Aorta (tissue), 5 donors: ENCODE measurements at regions not wholly inside any gene's neighbourhood (a gene's known extent, or its start where the extent isn't known, plus 50 kb on each side); places are given as distances from the start of the nearest gene placed in this dataset.

Experiments
- ATAC-seq: fragments of 200-7000 bp; cut with Tn5 transposase; one replicate; pipeline ENCODE4 v1.9.1; 2022; ENCODE audit warnings: moderate library complexity; ENCODE audit not compliant: low FRiP score
- DNase-seq, 2 donors: peaks; one replicate each; pipeline ENCODE4 v3.0.0-alpha.2; 2020
- H3K27ac ChIP-seq, 2 donors: one replicate each; pipeline ENCODE4 v1.5.1; 2013; ENCODE audit warnings: low read length in 2 of 2, mild to moderate bottlenecking in 2 of 2, moderate library complexity in 2 of 2, control low read depth in 1 of 2, inconsistent platforms in 1 of 2, low read depth in 1 of 2
- H3K27me3 ChIP-seq, 2 donors: one replicate each; pipeline ENCODE4 v1.6.1; 2013; ENCODE audit warnings: control low read depth in 1 of 2, low read length in 1 of 2, mild to moderate bottlenecking in 1 of 2, moderate library complexity in 1 of 2; ENCODE audit not compliant: insufficient read depth in 2 of 2, control insufficient read depth in 1 of 2
- H3K36me3 ChIP-seq, 2 donors: one replicate each; pipeline ENCODE4 v1.6.1; 2013; ENCODE audit warnings: control low read depth in 1 of 2, low read length in 1 of 2, mild to moderate bottlenecking in 1 of 2; ENCODE audit not compliant: insufficient read depth in 2 of 2, control insufficient read depth in 1 of 2
- H3K4me1 ChIP-seq, 2 donors: one replicate each; pipeline ENCODE4 v1.6.1; 2013; ENCODE audit warnings: low read length in 2 of 2, control low read depth in 1 of 2, mild to moderate bottlenecking in 1 of 2, moderate library complexity in 1 of 2; ENCODE audit not compliant: insufficient read depth in 2 of 2, control insufficient read depth in 1 of 2
- H3K4me3 ChIP-seq, 2 donors: one replicate each; pipeline ENCODE4 v1.5.1; 2013; ENCODE audit warnings: low read length in 2 of 2, control low read depth in 1 of 2, mild to moderate bottlenecking in 1 of 2
- H3K9me3 ChIP-seq: one replicate; pipeline ENCODE4 v1.6.1; 2013; ENCODE audit warnings: mild to moderate bottlenecking, low read length; ENCODE audit not compliant: control insufficient read depth
- WGBS, 2 donors: extraction: QIAGEN DNeasy Blood & Tissue Kit; methylation state at CpG; one replicate each; pipeline ENCODE4 v1.1.7; 2013; 5-methylcytosine and 5-hydroxymethylcytosine counted together
- intact Hi-C, 2 donors: fragments of 100-400 bp; cut with DNase I; formaldehyde crosslinking; loops; one replicate each; pipeline versions ENCODE4 v1.14.2 to v1.15.0; 2022
- donor health status: healthy with polysubstance abuse.
- donor health status: Bipolar disorder and iron deficiency.
- donor health status: DM: no; HTN: no; CAD: no.
- donor health status: DM: no; HTN: no; CAD: no.
- donor health status: DM: yes; HTN: yes; CAD: no.

DNA sequence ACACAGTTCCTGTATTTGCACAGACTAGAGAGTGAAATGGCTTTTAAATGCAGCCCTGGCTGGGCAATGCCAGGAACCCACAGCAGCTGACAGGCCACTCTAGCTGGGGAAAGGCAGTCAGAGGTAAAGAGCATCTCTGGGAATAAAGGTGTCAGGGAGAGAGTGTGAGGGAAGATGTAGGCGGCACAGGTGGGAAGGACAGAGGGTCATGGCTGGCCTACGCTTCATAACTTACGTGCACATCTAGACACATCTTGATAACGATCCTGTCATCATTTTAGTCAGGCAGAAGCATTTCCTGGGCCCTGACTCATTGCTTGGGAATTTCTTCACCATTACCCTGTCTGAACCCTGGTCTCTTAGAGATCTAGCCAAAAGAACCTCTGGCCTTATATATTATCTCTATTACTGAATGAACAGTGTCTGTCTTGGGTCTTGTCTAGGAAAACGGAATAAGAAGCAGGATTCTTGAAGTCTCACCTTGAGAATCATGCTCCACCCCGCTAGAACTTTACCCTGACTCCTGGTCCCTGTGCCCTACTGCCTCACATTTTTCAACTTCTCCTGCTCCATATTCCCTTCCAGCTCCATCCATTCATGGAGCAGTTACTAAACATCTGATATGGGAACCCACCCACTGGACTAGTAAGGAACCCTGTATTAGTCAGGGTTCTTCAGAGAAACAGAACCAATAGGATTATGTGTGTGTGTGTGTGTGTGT lies 106.4 kb upstream of the ELL2 start:
- DNase-seq = no peak
- H3K9me3 ChIP-seq = no peaks in the 10 kb centered on the region
- WGBS, 2 donors = 35 to 37% methylated on average over 6 of the region's 6 CpGs
- peaks cover 0 to 7% of the 10 kb centered on the region in 2 donors for H3K4me1 ChIP-seq
- peak overlapping the region in 1 of 2 donors; percentile 58 for H3K27ac ChIP-seq
- H3K27me3 ChIP-seq = no peaks in the 10 kb centered on the region
- no peaks in the 10 kb centered on the region for H3K36me3 ChIP-seq
- ATAC-seq = peak; percentile 24
- no peak overlapping the region for H3K4me3 ChIP-seq
- intact Hi-C loops = no loop called here

DNA sequence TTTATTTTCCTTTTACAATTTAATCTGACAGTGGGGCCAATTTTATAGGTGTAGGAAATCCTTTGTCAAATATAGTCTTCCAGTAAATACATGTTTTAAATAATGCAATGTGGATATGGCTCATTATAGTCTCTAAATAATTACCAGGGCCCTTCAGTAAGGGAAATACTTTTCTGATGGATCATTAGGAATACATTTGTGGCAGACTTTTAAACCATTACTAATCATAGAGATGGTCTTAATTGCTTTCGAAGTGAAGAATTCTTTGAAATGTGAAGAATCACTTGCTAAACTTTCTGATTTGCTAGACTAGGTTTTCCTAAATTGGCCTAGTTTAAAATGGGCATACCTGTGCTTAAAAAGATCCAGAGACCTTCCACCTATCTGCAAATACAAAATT lies 105.6 kb upstream of the ELL2 start:
- no peak for DNase-seq
- H3K9me3 ChIP-seq = no peaks in the 10 kb centered on the region
- no peak overlapping the region for H3K27ac ChIP-seq
- no peak overlapping the region for H3K4me3 ChIP-seq
- peaks cover 2 to 7% of the 10 kb centered on the region in 2 donors for H3K4me1 ChIP-seq
- no peaks in the 10 kb centered on the region for H3K27me3 ChIP-seq
- H3K36me3 ChIP-seq = no peaks in the 10 kb centered on the region
- intact Hi-C loops = no loop called here
- WGBS, 2 donors = 79 to 83% methylated on average over 1 of the region's 1 CpG
- ATAC-seq = no peak

DNA sequence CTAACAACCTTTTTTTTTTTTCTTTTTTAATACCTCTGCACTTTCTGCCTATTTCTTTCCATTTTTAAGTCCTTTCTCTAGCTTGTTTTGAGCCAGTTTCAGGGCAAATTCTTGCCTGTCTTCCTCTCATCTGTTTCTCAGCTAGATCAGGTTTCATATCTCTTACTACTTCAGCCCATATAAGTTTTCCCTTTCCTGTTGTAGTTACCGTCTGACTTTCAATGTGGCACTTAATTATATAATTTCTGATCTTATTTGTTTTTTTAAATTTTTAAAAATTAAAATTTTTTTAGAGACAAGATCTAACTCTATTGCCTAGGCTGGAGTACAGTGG lies 104.7 kb upstream of the ELL2 start:
- peaks cover 2 to 7% of the 10 kb centered on the region in 2 donors for H3K4me1 ChIP-seq
- H3K36me3 ChIP-seq = no peaks in the 10 kb centered on the region
- H3K9me3 ChIP-seq = no peaks in the 10 kb centered on the region
- H3K4me3 ChIP-seq = no peak overlapping the region
- H3K27me3 ChIP-seq = no peaks in the 10 kb centered on the region
- intact Hi-C loops = no loop called here
- 42 to 47% methylated on average over 1 of the region's 1 CpG for WGBS, 2 donors
- ATAC-seq (no peak), DNase-seq (no peak)
- H3K27ac ChIP-seq = no peak overlapping the region

DNA sequence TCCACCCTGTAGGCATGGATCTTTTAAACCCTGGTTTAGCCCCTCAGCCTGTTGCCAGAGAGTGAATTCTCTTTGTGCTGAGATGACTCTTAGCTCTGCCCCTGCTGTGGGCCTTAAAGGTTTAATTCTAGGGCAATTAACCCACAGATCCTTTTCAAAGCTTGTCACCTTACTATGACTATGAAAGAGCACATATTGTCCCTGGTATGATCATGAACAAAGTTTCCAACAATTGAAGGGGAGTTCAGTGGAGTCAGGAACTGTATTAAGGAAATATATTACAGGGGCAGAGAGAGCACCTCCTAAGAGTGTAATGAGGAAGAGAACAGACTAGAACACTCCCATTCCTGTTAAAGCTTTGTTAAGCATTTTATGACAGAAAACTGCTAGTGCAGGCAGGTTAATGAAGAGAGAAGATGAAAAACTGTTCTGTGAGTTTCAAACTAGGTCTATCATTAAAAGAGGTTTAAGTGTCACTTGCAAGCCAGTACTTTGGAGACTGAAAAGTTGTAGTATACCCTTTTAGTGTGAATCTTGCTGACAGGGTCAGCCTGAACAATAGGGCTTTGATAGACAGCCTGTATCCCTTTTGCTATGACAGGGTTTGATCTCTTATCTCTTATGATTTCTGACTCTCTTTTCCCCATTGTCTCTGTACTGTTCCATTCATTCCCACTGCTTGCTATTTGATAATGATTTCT lies 104.2 kb upstream of the ELL2 start:
- intact Hi-C loops = no loop called here
- no peak for DNase-seq
- no peaks in the 10 kb centered on the region for H3K27me3 ChIP-seq
- ATAC-seq = no peak
- no peaks in the 10 kb centered on the region for H3K9me3 ChIP-seq
- no peak overlapping the region for H3K27ac ChIP-seq
- H3K36me3 ChIP-seq = no peaks in the 10 kb centered on the region
- no peak overlapping the region for H3K4me3 ChIP-seq
- H3K4me1 ChIP-seq = peaks cover 2 to 7% of the 10 kb centered on the region in 2 donors

- Histone ChIP-seq H3K36me3 (no peaks in the 10 kb centered on the region), H3K27me3 (no peaks in the 10 kb centered on the region), H3K27ac (no peak overlapping the region), H3K4me1 (peaks cover 2 to 7% of the 10 kb centered on the region in 2 donors), H3K4me3 (no peak overlapping the region), H3K9me3 (no peaks in the 10 kb centered on the region)
- DNase-seq = no peak
- 94% methylated on average over 2 of the region's 2 CpGs for WGBS, 2 donors
- no peak for ATAC-seq
- intact Hi-C loops = no loop called here
Measured at GRCh38 chr5:96064877-96065276, 103.2 kb upstream of the ELL2 start.

GRCh38 chr5:96062836-96063235 lies 101.2 kb upstream of the ELL2 start:
- intact Hi-C loops = no loop called here
- 100% methylated on average over 1 of the region's 1 CpG for WGBS, 2 donors

DNA sequence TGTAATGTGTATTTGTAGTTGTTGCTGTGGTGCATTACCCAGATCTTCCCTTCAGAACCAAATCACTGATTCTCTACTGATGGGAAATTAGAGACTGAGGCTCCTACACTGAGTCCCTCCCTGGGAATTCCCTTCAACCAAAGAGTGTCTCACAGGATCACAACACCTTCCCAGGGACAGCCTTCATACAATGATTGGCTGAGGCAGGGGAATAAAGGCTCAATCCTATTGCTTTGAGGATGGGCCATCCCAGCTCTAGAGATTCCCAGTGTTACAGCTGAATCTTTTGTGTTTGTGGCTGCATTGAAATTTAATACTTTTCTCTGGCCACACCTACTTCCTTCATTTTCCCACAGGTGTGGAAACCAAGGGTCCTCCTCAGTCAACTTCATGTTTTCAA lies 96.4 kb upstream of the ELL2 start:
- intact Hi-C loops = loop anchor here in 1 of 2 donors (10.0 kb wide), 2 partner anchors 193 to 277 kb away; no protein-coding TSS in a partner anchor
- H3K4me1 ChIP-seq = peaks cover 5 to 7% of the 10 kb centered on the region in 2 donors
- no peak for DNase-seq
- H3K4me3 ChIP-seq = no peak overlapping the region
- no peaks in the 10 kb centered on the region for H3K9me3 ChIP-seq
- no peak overlapping the region for H3K27ac ChIP-seq
- no peak for ATAC-seq
- no peaks in the 10 kb centered on the region for H3K36me3 ChIP-seq
- H3K27me3 ChIP-seq = no peaks in the 10 kb centered on the region

More at GRCh38 chr5:96062836-96063235, 101.2 kb upstream of the ELL2 start:
- Histone ChIP-seq H3K27ac (no peak overlapping the region), H3K36me3 (no peaks in the 10 kb centered on the region), H3K9me3 (no peaks in the 10 kb centered on the region), H3K4me3 (no peak overlapping the region), H3K27me3 (no peaks in the 10 kb centered on the region), H3K4me1 (peaks cover 5 to 9% of the 10 kb centered on the region in 2 donors)
- ATAC-seq (no peak), DNase-seq (no peak)

- ATAC-seq (no peak), DNase-seq (no peak)
- Histone ChIP-seq H3K36me3 (no peaks in the 10 kb centered on the region), H3K27me3 (no peaks in the 10 kb centered on the region), H3K27ac (peak overlapping the region in 1 of 2 donors; percentile 78), H3K4me3 (no peak overlapping the region), H3K4me1 (peaks cover 6 to 7% of the 10 kb centered on the region in 2 donors), H3K9me3 (no peaks in the 10 kb centered on the region)
- WGBS, 2 donors = 15 to 20% methylated on average over 5 of the region's 5 CpGs
- intact Hi-C loops = loop anchor here in 1 of 2 donors (10.0 kb wide), 2 partner anchors 190 to 280 kb away; no protein-coding TSS in a partner anchor
Measured at GRCh38 chr5:96054311-96055030, 92.8 kb upstream of the ELL2 start.
